ENCODE measurements at regions not wholly inside any gene's neighbourhood (a gene's known extent, or its start where the extent isn't known, plus 50 kb on each side); places are given as distances from the start of the nearest gene placed in this dataset.

- Mint-ChIP-seq H3K27ac (no peak overlapping the region), H3K36me3 (ENCODE audit: low read depth) (no peaks in the 10 kb centered on the region), H3K4me1 (no peaks in the 10 kb centered on the region), H3K4me3 (no peak overlapping the region), H3K27me3 (no peaks in the 10 kb centered on the region), H3K9me3 (peaks cover 10% of the 10 kb centered on the region)
- DNase-seq = no peak
- ATAC-seq = no peak
These were observed 332.8 kb downstream of the CNTN3 start for GRCh38 chr3:74281705-74282104.

GRCh38 chr3:74273555-74274402 lies 340.7 kb downstream of the CNTN3 start:
- Mint-ChIP-seq H3K4me3 (no peak overlapping the region), H3K4me1 (no peaks in the 10 kb centered on the region), H3K27ac (no peak overlapping the region), H3K36me3 (ENCODE audit: low read depth) (no peaks in the 10 kb centered on the region), H3K9me3 (peaks cover 7% of the 10 kb centered on the region), H3K27me3 (no peaks in the 10 kb centered on the region)
- ATAC-seq (no peak), DNase-seq (no peak)

- no peak for ATAC-seq
- no peaks in the 10 kb centered on the region for H3K27me3 Mint-ChIP-seq
- no peak overlapping the region for H3K27ac Mint-ChIP-seq
- no peak overlapping the region for H3K4me3 Mint-ChIP-seq
- DNase-seq = no peak
- H3K36me3 Mint-ChIP-seq (ENCODE audit: low read depth) = no peaks in the 10 kb centered on the region
- H3K9me3 Mint-ChIP-seq = peaks cover 7% of the 10 kb centered on the region
- H3K4me1 Mint-ChIP-seq = no peaks in the 10 kb centered on the region
These were observed 341.4 kb downstream of the CNTN3 start for GRCh38 chr3:74273091-74273490.

GRCh38 chr3:74271541-74271940 lies 342.9 kb downstream of the CNTN3 start:
- Mint-ChIP-seq H3K9me3 (peaks cover 1% of the 10 kb centered on the region), H3K4me3 (no peak overlapping the region), H3K27ac (no peak overlapping the region), H3K4me1 (no peaks in the 10 kb centered on the region), H3K36me3 (ENCODE audit: low read depth) (no peaks in the 10 kb centered on the region), H3K27me3 (no peaks in the 10 kb centered on the region)
- no peak for ATAC-seq
- no peak for DNase-seq

GRCh38 chr3:74269689-74270088 lies 344.8 kb downstream of the CNTN3 start:
- DNase-seq (no peak), ATAC-seq (no peak)
- Mint-ChIP-seq H3K9me3 (peaks cover 3% of the 10 kb centered on the region), H3K27ac (no peak overlapping the region), H3K4me3 (no peak overlapping the region), H3K36me3 (ENCODE audit: low read depth) (no peaks in the 10 kb centered on the region), H3K27me3 (no peaks in the 10 kb centered on the region), H3K4me1 (no peaks in the 10 kb centered on the region)

- H3K4me1 Mint-ChIP-seq = no peaks in the 10 kb centered on the region
- no peak overlapping the region for H3K4me3 Mint-ChIP-seq
- DNase-seq (no peak), ATAC-seq (no peak)
- no peaks in the 10 kb centered on the region for H3K27me3 Mint-ChIP-seq
- H3K36me3 Mint-ChIP-seq (ENCODE audit: low read depth) = no peaks in the 10 kb centered on the region
- H3K9me3 Mint-ChIP-seq = peaks cover 3% of the 10 kb centered on the region
- H3K27ac Mint-ChIP-seq = no peak overlapping the region
These were observed 345.7 kb downstream of the CNTN3 start for GRCh38 chr3:74268753-74269152.

- Mint-ChIP-seq H3K4me3 (no peak overlapping the region), H3K27me3 (no peaks in the 10 kb centered on the region), H3K4me1 (no peaks in the 10 kb centered on the region), H3K36me3 (ENCODE audit: low read depth) (no peaks in the 10 kb centered on the region), H3K27ac (no peak overlapping the region), H3K9me3 (peaks cover 3% of the 10 kb centered on the region)
- ATAC-seq (no peak), DNase-seq (peak; percentile 3)
These were observed 346.8 kb downstream of the CNTN3 start for GRCh38 chr3:74267588-74268184.

GRCh38 chr3:74267131-74267530 lies 347.3 kb downstream of the CNTN3 start:
- no peak for DNase-seq
- H3K4me3 Mint-ChIP-seq = no peak overlapping the region
- peaks cover 3% of the 10 kb centered on the region for H3K9me3 Mint-ChIP-seq
- no peak overlapping the region for H3K27ac Mint-ChIP-seq
- no peak for ATAC-seq
- no peaks in the 10 kb centered on the region for H3K36me3 Mint-ChIP-seq (ENCODE audit: low read depth)
- H3K27me3 Mint-ChIP-seq = no peaks in the 10 kb centered on the region
- H3K4me1 Mint-ChIP-seq = no peaks in the 10 kb centered on the region

- H3K27me3 Mint-ChIP-seq = no peaks in the 10 kb centered on the region
- no peak for ATAC-seq
- H3K4me3 Mint-ChIP-seq = no peak overlapping the region
- H3K4me1 Mint-ChIP-seq = no peaks in the 10 kb centered on the region
- peaks cover 3% of the 10 kb centered on the region for H3K9me3 Mint-ChIP-seq
- H3K36me3 Mint-ChIP-seq (ENCODE audit: low read depth) = no peaks in the 10 kb centered on the region
- H3K27ac Mint-ChIP-seq = no peak overlapping the region
- no peak for DNase-seq
These were observed 349.4 kb downstream of the CNTN3 start for GRCh38 chr3:74265069-74265468.

GRCh38 chr3:74263031-74263430 lies 351.4 kb downstream of the CNTN3 start:
- DNase-seq (no peak), ATAC-seq (no peak)
- H3K4me1 Mint-ChIP-seq = no peaks in the 10 kb centered on the region
- H3K27ac Mint-ChIP-seq = no peak overlapping the region
- no peak overlapping the region for H3K4me3 Mint-ChIP-seq
- H3K9me3 Mint-ChIP-seq = peaks cover 3% of the 10 kb centered on the region
- H3K27me3 Mint-ChIP-seq = no peaks in the 10 kb centered on the region
- H3K36me3 Mint-ChIP-seq (ENCODE audit: low read depth) = no peaks in the 10 kb centered on the region

- no peaks in the 10 kb centered on the region for H3K27me3 Mint-ChIP-seq
- H3K9me3 Mint-ChIP-seq = peaks cover 8% of the 10 kb centered on the region
- H3K36me3 Mint-ChIP-seq (ENCODE audit: low read depth) = no peaks in the 10 kb centered on the region
- ATAC-seq (no peak), DNase-seq (no peak)
- H3K4me1 Mint-ChIP-seq = no peaks in the 10 kb centered on the region
- no peak overlapping the region for H3K4me3 Mint-ChIP-seq
- no peak overlapping the region for H3K27ac Mint-ChIP-seq
These were observed 381.4 kb downstream of the CNTN3 start for GRCh38 chr3:74233091-74233490.

- Mint-ChIP-seq H3K4me3 (no peak overlapping the region), H3K36me3 (ENCODE audit: low read depth) (no peaks in the 10 kb centered on the region), H3K27ac (no peak overlapping the region), H3K4me1 (no peaks in the 10 kb centered on the region), H3K9me3 (peaks cover 10% of the 10 kb centered on the region), H3K27me3 (no peaks in the 10 kb centered on the region)
- DNase-seq = no peak
- ATAC-seq = no peak
These were observed 397.0 kb downstream of the CNTN3 start for GRCh38 chr3:74217467-74217866.

- ATAC-seq = no peak
- H3K27me3 Mint-ChIP-seq = no peaks in the 10 kb centered on the region
These were observed 400.2 kb downstream of the CNTN3 start for GRCh38 chr3:74214286-74214685.

GRCh38 chr3:74210739-74211138 lies 403.7 kb downstream of the CNTN3 start:
- ATAC-seq (no peak), DNase-seq (no peak)
- no peaks in the 10 kb centered on the region for H3K36me3 Mint-ChIP-seq (ENCODE audit: low read depth)
- no peak overlapping the region for H3K27ac Mint-ChIP-seq
- no peaks in the 10 kb centered on the region for H3K27me3 Mint-ChIP-seq
- no peak overlapping the region for H3K4me3 Mint-ChIP-seq
- no peaks in the 10 kb centered on the region for H3K4me1 Mint-ChIP-seq
- peaks cover 10% of the 10 kb centered on the region for H3K9me3 Mint-ChIP-seq

More at GRCh38 chr3:74214286-74214685, 400.2 kb downstream of the CNTN3 start:
- no peak overlapping the region for H3K4me3 Mint-ChIP-seq
- DNase-seq = no peak
- no peaks in the 10 kb centered on the region for H3K36me3 Mint-ChIP-seq (ENCODE audit: low read depth)
- H3K27ac Mint-ChIP-seq = no peak overlapping the region
- H3K4me1 Mint-ChIP-seq = no peaks in the 10 kb centered on the region
- H3K9me3 Mint-ChIP-seq = peaks cover 13% of the 10 kb centered on the region

- Mint-ChIP-seq H3K4me1 (no peaks in the 10 kb centered on the region), H3K36me3 (ENCODE audit: low read depth) (no peaks in the 10 kb centered on the region), H3K27me3 (no peaks in the 10 kb centered on the region), H3K9me3 (peaks cover 12% of the 10 kb centered on the region), H3K4me3 (no peak overlapping the region), H3K27ac (no peak overlapping the region)
- DNase-seq (no peak), ATAC-seq (no peak)
These were observed 413.5 kb downstream of the CNTN3 start for GRCh38 chr3:74200952-74201351.
